ENCODE measurements at regions not wholly inside any gene's neighbourhood (a gene's known extent, or its start where the extent isn't known, plus 50 kb on each side); places are given as distances from the start of the nearest gene placed in this dataset.

- TF ChIP-seq CTCF (conservative IDR thresholded peaks at IDR 0.05 in 1 of 2, IDR thresholded peaks at IDR 0.05 in 1 of 2; ENCODE audit: extremely low read depth in 1 of 2, insufficient read depth in 1 of 2, low read depth in 1 of 2, low read length in 2 of 2) = no peak
- no peak for TF ChIP-seq EZH2 (IDR thresholded peaks at IDR 0.05; ENCODE audit: borderline replicate concordance, low read length)
Observed at GRCh38 chr19:28291874-28292273, 921.1 kb downstream of the UQCRFS1 start.

All from mammary epithelial cell (primary cell).